COLO668 (cell line): ENCODE measurements at regions not wholly inside any gene's neighbourhood (a gene's known extent, or its start where the extent isn't known, plus 50 kb on each side); places are given as distances from the start of the nearest gene placed in this dataset.

Experiments used
- DNase-seq: peaks from one replicate; lab custom pipeline; 2025; ENCODE audit not compliant: unreplicated experiment; lab: John Stamatoyannopoulos, UW

DNA sequence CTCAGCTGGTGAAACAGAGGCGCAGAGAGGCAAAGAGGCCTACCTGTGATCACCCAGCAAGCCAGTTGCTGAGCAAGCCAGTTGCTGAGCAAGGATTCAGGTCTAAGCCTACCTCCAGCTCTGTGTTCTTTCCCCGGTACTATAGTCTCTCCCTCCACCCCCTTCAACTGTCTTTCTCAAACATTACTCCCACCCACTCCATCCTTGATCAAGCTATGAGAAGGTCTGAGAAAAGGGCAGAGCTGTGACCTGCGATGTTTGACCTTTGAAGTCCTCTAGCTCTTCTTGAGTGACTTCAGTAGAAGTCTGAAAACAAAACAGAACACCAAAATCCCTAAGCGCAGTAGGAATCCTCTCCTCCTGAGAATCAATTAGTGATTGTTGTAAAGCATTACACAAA, 665.2 kb upstream of the ID2 start:
- DNase-seq, result no peak

DNA sequence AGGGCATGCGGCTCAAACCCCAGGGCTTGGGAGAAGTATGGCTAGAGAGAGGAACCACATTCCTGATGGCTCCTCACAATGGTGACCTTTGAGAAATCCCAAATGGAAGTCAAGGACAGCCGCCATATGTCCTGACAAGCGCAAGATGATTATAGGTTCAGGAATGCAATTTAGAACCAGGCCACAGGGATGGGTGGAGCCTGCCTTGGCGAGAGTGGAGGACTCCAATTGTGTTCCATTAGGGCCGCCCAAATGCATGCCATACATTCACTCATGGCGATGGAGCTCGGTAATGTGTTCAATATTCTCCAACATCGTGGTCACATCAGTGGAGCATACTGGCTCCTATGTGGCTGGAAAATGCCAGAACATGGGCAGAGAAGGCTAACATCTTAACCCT, 662.9 kb upstream of the ID2 start:
- DNase-seq, result no peak

DNA sequence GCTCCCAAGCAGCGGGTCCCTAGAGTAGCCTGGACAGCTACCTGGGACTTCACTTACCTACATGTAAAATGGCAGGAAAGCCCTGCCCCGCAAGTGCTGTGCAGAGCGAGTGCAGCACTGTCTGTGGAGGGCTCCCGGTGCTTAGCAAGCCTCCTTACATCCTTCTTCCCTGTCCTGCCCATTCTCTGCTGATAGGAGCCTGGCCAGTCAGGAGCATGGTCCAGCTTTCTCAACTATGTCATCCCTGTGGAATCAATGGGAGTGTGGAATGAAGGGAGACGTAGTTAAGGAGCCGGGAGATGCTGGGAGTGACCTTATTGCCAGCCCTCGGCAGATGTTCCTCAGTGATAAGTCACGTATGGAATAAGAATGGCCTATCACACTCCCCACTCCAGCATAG, 661.9 kb upstream of the ID2 start:
- no peak for DNase-seq

DNA sequence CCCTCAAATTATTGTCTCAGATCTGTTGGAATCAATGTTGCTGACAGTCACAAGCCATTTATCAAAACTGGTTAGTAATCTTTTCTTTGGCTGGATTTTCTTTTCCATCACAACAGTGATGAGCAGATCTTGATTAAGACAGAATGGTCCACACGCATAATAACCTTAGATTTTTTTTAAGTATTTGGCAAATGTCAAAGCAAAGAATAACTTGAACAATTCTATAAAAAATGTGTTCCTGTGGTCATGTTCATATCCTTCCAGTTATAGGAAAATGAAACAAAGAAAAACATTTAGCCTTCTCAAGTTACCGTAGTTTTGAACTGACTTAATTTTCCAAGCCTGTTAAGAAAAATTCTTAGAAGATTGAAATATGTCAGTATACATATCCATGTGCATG, 659.9 kb upstream of the ID2 start:
- no peak for DNase-seq

DNA sequence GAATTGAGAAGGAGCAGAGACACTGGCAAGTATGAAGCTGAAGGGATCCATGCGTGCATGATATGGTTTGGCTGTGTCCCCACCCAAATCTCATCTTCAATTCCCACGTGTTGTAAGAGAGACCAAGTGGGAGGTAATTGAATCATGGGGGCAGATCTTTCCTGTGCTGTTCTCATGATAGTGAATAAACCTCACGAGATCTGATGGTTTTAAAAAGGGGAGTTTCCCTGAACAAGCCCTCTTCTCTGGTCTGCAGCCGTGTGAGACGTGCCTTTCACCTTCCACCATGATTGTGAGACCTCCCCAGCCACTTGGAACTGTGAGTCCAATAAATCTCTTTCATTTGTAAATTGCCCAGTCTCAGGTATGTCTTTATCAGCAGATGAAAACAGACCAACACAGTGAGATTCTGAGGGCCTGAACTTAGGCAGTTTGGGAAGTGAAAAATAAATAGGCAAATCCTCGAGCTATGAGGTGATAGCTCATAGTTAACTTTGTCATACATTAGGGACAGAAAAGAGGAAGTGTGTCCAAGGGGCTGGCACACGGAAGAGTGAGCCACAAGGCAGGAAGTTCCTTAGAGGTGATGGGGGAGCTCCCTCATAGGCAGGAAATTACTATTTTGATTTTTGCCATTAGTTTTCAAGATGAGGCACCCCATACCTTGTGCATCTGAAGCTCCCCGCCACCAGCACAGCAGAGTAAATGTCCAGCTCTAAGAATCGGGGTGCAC, 658.8 kb upstream of the ID2 start:
- DNase-seq, result no peak

DNA sequence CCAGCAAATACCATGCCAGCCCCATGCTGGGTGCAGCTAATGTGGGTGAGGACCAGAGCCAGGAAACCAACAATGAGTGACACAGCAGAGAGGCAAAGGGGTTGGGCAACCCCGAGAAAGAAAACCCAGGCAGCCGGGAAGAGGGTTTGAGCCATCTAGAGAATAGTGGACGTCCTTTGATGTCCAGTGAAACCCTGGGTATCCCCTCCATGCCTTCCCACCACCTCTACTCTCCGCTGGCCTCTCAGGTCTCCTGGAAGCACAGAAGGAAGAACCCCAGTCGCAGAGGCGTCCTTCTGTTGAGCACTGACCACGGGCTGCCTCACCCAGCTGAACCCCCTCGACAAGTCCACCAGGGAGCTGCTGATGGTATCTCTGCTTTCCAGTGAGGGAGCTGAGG, 657.4 kb upstream of the ID2 start:
- DNase-seq, result no peak

DNA sequence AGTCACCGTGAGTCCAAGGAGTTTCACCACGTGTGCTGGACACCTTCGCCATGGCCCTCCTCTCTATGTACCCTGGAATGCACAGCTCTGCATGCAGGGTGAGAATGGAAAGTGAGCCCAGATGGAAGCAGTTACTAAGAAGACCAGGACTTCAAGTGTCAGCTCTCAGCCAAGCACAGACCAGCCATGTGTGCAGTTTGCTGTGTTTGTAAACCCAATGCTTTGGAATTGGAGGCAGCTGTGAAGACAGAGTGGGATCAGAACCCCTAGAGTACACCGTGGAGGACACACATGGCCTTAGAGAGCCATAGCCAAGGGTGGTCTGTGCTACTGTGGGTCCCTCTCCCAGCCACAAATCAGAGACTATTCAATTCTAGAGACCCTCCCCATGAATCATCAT, 655.5 kb upstream of the ID2 start:
- no peak for DNase-seq

DNA sequence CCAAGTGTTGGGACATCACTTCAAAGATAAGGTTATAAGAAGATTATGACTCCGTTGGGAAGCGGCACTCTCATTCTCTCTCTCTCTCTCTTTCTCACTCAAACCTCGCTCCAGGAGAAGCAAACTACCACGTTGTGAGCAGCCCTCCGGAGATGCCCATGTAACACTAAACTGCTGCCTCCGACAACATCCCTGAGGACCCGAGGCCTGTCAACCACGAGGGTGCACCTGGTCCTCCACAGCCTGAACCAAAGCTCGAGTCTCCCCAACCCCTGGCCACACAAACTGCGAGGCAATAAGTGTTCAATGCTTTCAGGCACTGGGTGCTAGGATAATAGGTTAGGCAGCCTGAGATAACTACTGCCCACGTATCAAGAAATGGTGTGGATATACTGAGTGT, 654.5 kb upstream of the ID2 start:
- DNase-seq, result no peak

DNA sequence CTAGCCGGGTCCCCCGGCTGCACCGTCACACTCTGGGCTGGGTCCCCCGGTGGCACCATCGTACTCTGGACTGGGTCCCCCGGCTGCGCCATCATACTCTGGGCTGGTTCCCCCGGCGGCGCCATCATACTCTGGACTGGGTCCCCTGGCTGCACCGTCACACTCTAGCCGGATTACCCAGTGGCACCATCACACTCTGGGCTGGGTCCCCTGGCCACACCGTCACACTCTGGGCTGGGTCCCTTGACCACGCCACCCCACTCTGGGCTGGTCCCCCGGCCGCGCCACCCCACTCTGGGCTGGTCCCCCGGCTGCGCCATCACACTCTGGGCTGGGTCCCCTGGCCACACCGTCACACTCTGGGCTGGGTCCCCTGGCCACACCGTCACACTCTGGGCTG, 653.8 kb upstream of the ID2 start:
- DNase-seq, result no peak

DNA sequence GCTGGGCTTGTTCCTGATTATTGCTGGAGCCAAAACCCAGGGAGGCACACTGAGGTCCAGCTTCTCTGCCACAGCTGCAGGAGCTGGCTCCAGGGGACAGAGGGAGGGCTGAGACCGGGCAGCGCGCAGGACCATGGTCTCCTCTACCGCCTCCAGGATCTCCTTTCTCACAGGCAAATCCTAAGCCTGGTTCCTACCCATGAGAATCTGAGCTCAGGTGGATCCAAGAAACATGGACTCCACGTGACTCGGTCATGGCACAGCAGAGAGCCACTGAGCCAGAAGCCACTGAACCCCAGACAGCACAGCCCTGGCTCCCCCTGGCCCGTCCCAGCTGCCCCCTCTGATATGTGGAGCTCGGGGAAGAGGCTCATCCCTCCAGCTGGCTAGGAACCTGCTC, 653.4 kb upstream of the ID2 start:
- no peak for DNase-seq

DNA sequence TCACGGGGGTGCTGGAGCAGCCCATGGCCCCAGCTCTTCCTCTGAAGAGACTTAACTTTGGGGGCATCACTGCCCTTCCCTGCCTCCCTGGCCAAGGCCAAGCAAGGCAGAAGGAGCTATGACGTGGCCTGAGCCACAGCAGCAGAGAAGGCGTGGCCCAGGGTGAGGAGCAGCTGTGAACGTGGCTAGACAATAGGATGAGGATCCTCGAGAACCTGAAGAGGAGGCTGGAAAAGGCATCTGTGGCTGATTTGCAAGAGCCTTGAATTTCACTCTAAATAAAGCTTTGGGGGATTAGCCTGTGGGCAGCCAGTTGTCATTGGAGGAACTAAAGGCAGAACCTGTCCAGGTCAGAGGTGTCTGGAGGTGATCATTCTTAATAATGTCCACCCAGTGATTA, 652.9 kb upstream of the ID2 start:
- no peak for DNase-seq

DNA sequence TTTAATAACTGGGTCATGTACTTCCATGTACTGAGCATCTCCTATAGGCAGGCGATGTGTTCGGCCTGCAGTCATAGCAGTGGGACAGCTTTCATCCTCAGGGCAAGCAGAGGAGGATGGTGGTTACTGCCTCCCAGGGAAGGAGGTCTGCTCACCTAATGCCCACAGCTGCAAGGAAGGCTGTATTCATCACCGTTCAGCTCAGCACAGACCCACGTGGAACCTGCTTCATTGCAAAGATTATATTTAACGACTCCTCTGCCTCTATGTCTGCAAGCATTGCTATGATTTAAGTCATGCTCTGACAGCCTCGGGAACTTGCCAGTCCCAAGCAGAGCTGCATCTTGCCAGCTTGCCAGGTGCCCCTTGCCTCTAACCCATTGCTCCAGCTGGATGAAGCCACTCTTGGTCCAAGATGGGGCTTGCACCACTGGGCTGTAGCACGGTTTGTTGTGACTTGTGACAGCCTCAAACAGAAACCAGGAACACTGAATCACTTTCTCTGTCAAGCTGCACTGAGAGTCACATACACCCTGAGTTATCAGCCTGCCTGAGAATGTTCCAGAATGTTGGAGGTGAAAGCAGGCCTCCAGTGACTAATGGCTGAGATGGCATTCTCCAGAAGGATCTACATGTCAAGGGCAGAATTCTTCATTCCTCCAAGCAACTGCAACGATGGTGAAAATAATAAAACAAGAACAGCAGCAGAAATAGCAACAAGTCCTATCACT, 651.1 kb upstream of the ID2 start:
- no peak for DNase-seq

DNA sequence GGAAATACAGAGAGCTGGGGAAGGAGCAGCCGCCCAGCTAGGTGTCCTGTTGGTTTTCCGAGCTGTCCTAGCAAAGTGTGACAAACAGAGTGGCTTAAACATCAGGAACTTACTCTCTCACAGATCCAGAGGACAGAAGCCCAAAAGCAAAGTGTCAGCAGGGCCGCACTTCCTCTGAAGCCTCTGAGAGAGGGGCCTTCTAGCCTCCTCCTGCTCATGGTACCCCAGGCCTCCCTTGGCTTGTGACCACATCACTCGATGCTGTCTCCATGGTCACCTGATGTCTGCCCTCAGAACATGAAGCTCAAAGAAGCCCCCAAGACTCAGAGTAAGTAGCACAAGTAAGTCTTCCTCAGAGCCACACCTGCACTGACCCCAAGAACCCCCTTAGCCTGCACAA, 650.5 kb upstream of the ID2 start:
- no peak for DNase-seq

DNA sequence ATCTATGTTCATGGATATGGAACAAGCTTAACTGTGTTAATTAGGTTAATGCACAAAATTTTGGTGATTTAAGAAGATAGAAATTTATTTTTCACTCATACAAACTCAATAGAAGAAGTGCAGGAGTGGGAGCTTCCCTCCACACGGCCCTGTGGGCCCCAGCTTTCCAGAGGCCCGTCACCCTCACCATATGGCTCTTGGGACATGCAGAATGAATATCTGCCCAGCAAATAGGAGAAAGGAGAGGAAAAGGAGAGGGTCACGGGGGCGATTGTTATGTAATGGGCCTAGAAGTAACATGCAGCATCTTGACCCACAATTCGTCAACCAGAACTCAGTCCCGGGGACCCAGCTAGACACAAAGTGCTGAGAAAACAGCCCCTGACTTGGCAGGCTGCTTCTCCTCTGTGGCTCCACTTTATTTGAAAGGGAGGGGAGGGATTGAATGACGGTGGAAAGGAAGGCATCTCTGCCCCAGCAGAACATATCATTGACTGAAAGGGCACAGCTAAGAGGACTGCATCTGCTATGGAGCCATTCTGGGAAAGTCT, 648.2 kb upstream of the ID2 start:
- no peak for DNase-seq

DNA sequence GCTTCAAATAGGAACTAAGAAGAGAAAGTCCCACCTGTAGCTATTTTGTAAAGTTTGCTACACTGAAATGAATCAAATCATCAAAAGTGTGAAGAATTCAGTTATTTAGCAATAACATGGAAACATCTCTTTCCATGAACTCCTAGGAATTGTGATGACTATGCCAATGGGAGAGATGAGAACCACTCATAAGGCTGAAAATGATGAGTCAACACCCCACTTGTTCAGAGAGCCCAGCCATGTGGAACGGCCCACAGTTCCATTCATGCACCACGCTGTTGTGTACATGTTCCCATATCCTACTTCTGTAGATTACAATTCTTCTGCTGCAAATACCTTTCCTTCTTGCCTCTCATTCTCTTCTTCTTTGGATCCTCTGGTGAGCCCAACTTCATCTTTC, 645.5 kb upstream of the ID2 start:
- DNase-seq, result peak; percentile 63

DNA sequence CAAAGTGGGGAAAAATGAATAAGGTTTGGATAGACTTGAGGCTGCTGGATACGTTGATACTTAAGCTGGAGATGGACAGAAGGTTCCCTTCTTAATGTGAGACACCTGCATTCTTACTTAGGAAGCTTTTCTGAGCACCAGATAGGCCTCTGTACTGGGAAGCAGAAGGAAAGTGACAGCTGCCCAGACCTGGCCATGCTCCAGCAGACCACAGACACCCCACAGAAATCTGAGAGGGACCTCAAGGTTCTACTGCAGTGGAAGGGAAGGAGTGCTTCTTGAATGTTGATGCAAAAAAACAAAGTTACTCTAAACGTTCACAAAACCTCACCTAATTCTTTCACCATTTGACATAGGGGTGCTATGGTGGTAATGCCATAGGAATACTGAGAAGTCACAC, 642.1 kb upstream of the ID2 start:
- no peak for DNase-seq

DNA sequence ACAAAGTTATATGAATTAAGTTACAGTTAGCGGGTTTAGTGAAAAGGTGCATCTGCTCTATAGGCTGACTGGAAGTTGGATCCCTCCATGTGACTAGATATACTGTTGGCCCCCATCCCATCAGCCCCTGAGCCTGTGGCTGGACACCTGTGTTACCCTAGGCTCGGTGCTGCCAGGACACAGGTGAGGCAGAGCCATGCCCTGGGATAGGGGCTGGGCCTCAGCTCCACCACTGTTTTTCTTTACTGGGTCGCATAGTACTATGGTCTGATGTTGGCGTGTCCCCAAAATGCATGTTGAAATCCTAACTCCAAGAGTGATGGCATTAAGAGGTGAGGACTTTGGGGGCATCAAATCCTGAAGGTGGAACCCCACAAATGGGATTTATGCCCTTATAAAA, 638.6 kb upstream of the ID2 start:
- no peak for DNase-seq

DNA sequence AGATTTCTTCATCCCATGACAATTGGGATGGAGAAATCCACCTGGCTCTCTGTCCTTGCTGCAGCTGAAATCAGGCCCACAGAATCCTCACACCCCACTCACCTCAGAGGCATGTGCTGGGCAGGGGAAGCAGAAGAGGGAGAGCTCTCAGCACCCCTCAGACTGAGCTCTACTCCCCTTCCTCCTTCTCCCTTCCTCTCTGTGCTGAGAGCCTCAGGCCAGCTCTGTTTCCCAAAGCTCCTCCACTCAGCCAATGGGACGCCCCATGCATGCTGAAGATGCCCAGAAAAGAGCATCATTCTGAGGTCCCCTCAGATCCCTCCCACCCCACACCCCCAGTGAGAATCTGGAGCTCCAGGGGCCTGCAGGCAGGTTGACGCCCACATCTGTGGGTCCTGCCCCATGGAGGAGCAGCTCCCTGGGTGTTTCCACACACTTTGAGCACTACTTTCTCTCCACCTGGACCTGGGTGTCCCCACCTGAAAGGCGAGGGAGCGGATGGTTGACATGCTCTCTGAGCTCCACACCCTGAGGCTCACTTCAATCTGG, 637.7 kb upstream of the ID2 start:
- DNase-seq, result no peak

DNA sequence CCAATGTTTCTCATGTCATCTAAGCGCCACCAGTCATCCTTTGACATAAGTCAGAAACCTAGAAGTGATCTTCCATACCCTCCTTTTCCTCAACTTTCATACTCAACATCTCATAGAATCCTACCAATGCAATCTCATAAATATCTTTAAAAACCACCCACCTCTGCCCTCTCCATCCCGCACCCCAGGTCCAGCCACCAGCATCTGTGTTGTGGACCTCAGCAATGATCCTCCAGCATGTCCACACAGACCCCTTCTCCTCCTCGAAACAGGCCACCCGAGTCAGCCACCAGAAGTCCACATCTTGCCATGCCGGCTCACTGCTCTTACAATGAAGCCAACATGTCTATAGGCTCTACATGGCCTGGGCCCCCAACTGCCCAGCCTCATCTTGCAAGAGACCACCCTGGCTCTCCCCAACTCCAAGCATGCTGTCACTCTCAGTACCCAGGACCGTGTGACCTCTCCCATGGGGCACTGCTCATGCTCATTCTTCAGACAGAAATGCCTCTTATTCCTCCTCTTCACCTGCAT, 636.7 kb upstream of the ID2 start:
- no peak for DNase-seq

DNA sequence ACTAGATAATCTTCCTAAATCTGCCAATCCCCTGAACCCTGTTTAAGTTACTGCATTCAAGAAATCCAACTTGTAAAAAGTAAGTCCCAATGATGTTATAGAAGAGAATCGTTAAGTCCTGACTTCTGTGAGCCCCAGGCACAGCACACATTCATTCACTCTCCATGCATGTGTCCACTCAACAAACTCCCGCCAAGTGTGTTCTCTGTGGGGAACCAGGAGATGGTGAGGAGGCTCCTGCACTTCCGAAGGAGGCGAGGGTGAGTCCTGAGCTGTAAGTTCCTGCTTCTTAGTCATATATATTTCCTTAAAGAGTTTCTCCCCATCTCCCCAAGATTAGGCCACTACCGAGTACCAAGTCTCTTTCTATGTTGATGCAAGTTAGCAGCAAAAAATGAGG, 635.0 kb upstream of the ID2 start:
- no peak for DNase-seq

DNA sequence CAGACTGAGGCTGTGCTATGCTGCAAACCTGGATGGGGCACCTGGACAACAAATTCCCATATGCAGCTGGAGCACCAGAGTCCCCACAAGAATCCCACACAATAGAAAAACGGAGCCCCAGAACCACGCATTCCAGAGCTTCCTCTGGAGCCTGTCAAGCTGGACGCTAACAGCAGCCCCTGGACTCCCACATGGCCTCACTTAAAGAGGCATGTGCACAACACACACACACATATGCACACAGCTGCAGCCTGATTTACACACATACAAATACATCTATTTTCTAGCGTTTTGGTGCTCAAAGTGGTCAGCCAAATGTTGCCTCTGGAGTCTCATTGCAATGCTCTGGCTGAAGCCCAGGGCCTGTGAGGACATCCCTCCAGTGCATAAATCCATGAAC, 632.7 kb upstream of the ID2 start:
- DNase-seq, result no peak
